Progenitor cell of endocrine pancreas (in vitro differentiated cells): ENCODE measurements at regions not wholly inside any gene's neighbourhood (a gene's known extent, or its start where the extent isn't known, plus 50 kb on each side); places are given as distances from the start of the nearest gene placed in this dataset.

ENCODE experiments used
- DNase-seq: peaks from one replicate; pipeline ENCODE4 v3.0.0; 2021; ENCODE audit warnings: low spot score; ENCODE audit not compliant: unreplicated experiment
- H3K27ac Mint-ChIP-seq: 2 replicates; pipeline ENCODE4 v1.8.0; 2021; ENCODE audit warnings: mild to moderate bottlenecking, moderate library complexity, mixed read lengths
- H3K27me3 Mint-ChIP-seq: 2 replicates; pipeline ENCODE4 v1.8.0; 2021; ENCODE audit warnings: mixed read lengths
- H3K36me3 Mint-ChIP-seq: 2 replicates; pipeline ENCODE4 v1.8.0; 2022; ENCODE audit warnings: mixed read lengths; ENCODE audit not compliant: insufficient read depth
- H3K4me1 Mint-ChIP-seq: 2 replicates; pipeline ENCODE4 v1.8.0; 2021; ENCODE audit warnings: low read depth, mixed read lengths
- H3K4me3 Mint-ChIP-seq: 2 replicates; pipeline ENCODE4 v1.8.0; 2021; ENCODE audit warnings: low read depth, mild to moderate bottlenecking, moderate library complexity, mixed read lengths
- H3K9me3 Mint-ChIP-seq: 2 replicates; pipeline ENCODE4 v1.8.0; 2021; ENCODE audit warnings: low read depth, mixed read lengths
- CTCF ChIP-seq: fragments of 200-600 bp; sonication (generic); IDR thresholded peaks from one replicate; pipeline ENCODE4 v1.5.0; 2021; ENCODE audit warnings: antibody characterized with exemption, mild to moderate bottlenecking; ENCODE audit not compliant: unreplicated experiment

GRCh38 chr11:104465321-104465720 lies 301.4 kb upstream of the PDGFD start:
- Mint-ChIP-seq H3K9me3 (no peaks in the 10 kb centered on the region), H3K27me3 (no peaks in the 10 kb centered on the region), H3K4me3 (no peak overlapping the region), H3K27ac (no peak overlapping the region), H3K36me3 (no peaks in the 10 kb centered on the region), H3K4me1 (no peaks in the 10 kb centered on the region)
- TF ChIP-seq CTCF: no peak
- DNase-seq: no peak

- no peaks in the 10 kb centered on the region for H3K27me3 Mint-ChIP-seq
- DNase-seq: no peak
- H3K4me1 Mint-ChIP-seq: no peaks in the 10 kb centered on the region
- H3K36me3 Mint-ChIP-seq: no peaks in the 10 kb centered on the region
- no peak for TF ChIP-seq CTCF
- no peaks in the 10 kb centered on the region for H3K9me3 Mint-ChIP-seq
- no peak overlapping the region for H3K27ac Mint-ChIP-seq
- H3K4me3 Mint-ChIP-seq: no peak overlapping the region
Observed at GRCh38 chr11:104464691-104465090, 300.7 kb upstream of the PDGFD start.

- no peaks in the 10 kb centered on the region for H3K9me3 Mint-ChIP-seq
- TF ChIP-seq CTCF: no peak
- H3K4me3 Mint-ChIP-seq: no peak overlapping the region
- no peaks in the 10 kb centered on the region for H3K4me1 Mint-ChIP-seq
- no peaks in the 10 kb centered on the region for H3K36me3 Mint-ChIP-seq
- no peak for DNase-seq
- no peaks in the 10 kb centered on the region for H3K27me3 Mint-ChIP-seq
- no peak overlapping the region for H3K27ac Mint-ChIP-seq
Observed at GRCh38 chr11:104462341-104462740, 298.4 kb upstream of the PDGFD start.

GRCh38 chr11:104451197-104451893 lies 287.4 kb upstream of the PDGFD start:
- Mint-ChIP-seq H3K27ac (no peak overlapping the region), H3K36me3 (no peaks in the 10 kb centered on the region), H3K27me3 (no peaks in the 10 kb centered on the region), H3K4me3 (no peak overlapping the region), H3K4me1 (no peaks in the 10 kb centered on the region), H3K9me3 (no peaks in the 10 kb centered on the region)
- no peak for DNase-seq
- TF ChIP-seq CTCF: no peak

GRCh38 chr11:104443387-104443786 lies 279.4 kb upstream of the PDGFD start:
- Mint-ChIP-seq H3K27me3 (no peaks in the 10 kb centered on the region), H3K4me1 (no peaks in the 10 kb centered on the region)

More at GRCh38 chr11:104443387-104443786, 279.4 kb upstream of the PDGFD start:
- TF ChIP-seq CTCF: no peak
- peaks cover 9% of the 10 kb centered on the region for H3K9me3 Mint-ChIP-seq
- H3K36me3 Mint-ChIP-seq: peaks cover 1% of the 10 kb centered on the region
- no peak overlapping the region for H3K4me3 Mint-ChIP-seq
- H3K27ac Mint-ChIP-seq: no peak overlapping the region
- DNase-seq: no peak
